Vagina (tissue), 2 donors: ENCODE measurements at regions not wholly inside any gene's neighbourhood (a gene's known extent, or its start where the extent isn't known, plus 50 kb on each side); places are given as distances from the start of the nearest gene placed in this dataset.

Experiments
- DNase-seq, 2 donors: peaks; one replicate each; pipeline ENCODE4 v3.0.0-alpha.2; 2017; ENCODE audit errors: extremely low spot score in 2 of 2
- H3K27ac ChIP-seq: fragments of 200-600 bp; sonication (generic); one replicate; pipeline ENCODE4 v1.5.1; 2019
- H3K27me3 ChIP-seq: fragments of 200-600 bp; sonication (generic); one replicate; pipeline ENCODE4 v1.5.1; 2019
- H3K36me3 ChIP-seq, 2 donors: fragments of 200-600 bp; sonication (generic); one replicate each; pipeline ENCODE4 v1.5.1; 2017 to 2019
- H3K4me1 ChIP-seq: fragments of 200-600 bp; sonication (generic); one replicate; pipeline ENCODE4 v1.5.1; 2019
- H3K4me3 ChIP-seq, 2 donors: fragments of 200-600 bp; sonication (generic); 1 replicate in 1 of 2; 2 replicates in 1 of 2; pipeline ENCODE4 v1.5.1; 2016 to 2019
- H3K9me3 ChIP-seq: fragments of 200-600 bp; sonication (generic); one replicate; pipeline ENCODE4 v1.5.1; 2019
- POLR2A ChIP-seq, 2 donors: fragments of 450-650 bp; IDR thresholded peaks; one replicate each; pipeline ENCODE4 v1.6.1; 2017; ENCODE audit warnings: antibody characterized with exemption in 2 of 2, mild to moderate bottlenecking in 2 of 2, moderate library complexity in 2 of 2
- POLR2AphosphoS5 ChIP-seq, 2 donors: sonication (generic); formaldehyde crosslinking; IDR thresholded peaks; one replicate each; pipeline ENCODE4 v1.9.0; 2017; ENCODE audit warnings: antibody characterized with exemption in 2 of 2, mild to moderate bottlenecking in 2 of 2, low read depth in 1 of 2; ENCODE audit not compliant: insufficient read depth in 1 of 2
- intact Hi-C: fragments of 100-400 bp; cut with DNase I; formaldehyde crosslinking; loops from one replicate; pipeline ENCODE4 v1.15.1; 2023
- TF ChIP-seq, protein P1 (sequence below), 3 experiments: fragments of 450-650 bp in 2 of 3; fragments of 200-600 bp in 1 of 3; sonication (generic) in 1 of 3; IDR thresholded peaks; one replicate each; pipeline ENCODE4 v1.5.1; 2017 to 2019; ENCODE audit warnings: antibody characterized with exemption in 3 of 3, mild to moderate bottlenecking in 2 of 3, moderate library complexity in 2 of 3

DNA sequence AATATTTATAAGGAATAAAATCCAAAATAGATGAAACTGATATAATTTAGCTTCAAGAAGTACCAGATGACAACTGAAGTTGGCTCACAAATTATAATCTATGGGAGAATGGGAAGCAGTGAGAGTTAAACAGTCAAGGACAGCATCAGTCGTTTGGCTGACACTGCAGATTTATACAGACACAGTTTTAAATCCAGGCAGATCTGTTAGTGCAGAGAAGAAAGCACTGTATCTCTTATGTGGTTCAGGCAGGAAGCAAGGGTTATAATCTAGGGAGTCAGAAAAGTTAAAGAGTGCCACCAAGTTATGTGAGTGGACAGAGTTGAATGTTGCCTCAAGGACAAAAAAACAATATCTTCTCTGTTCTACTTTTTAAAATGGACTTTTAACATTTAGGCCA lies 880.2 kb downstream of the TSN start:
- DNase-seq = no peak
- Histone ChIP-seq H3K36me3 (no peaks in the 10 kb centered on the region), H3K27ac (no peak overlapping the region), H3K4me3 (no peak overlapping the region), H3K4me1 (no peaks in the 10 kb centered on the region), H3K27me3 (no peaks in the 10 kb centered on the region), H3K9me3 (no peaks in the 10 kb centered on the region)
- intact Hi-C loops = no loop called here
- TF ChIP-seq, protein P1, sequence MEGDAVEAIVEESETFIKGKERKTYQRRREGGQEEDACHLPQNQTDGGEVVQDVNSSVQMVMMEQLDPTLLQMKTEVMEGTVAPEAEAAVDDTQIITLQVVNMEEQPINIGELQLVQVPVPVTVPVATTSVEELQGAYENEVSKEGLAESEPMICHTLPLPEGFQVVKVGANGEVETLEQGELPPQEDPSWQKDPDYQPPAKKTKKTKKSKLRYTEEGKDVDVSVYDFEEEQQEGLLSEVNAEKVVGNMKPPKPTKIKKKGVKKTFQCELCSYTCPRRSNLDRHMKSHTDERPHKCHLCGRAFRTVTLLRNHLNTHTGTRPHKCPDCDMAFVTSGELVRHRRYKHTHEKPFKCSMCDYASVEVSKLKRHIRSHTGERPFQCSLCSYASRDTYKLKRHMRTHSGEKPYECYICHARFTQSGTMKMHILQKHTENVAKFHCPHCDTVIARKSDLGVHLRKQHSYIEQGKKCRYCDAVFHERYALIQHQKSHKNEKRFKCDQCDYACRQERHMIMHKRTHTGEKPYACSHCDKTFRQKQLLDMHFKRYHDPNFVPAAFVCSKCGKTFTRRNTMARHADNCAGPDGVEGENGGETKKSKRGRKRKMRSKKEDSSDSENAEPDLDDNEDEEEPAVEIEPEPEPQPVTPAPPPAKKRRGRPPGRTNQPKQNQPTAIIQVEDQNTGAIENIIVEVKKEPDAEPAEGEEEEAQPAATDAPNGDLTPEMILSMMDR (IDR thresholded peaks at IDR 0.05) = no peak
- no peak for TF ChIP-seq POLR2A (IDR thresholded peaks at IDR 0.05)
- no peak for TF ChIP-seq POLR2AphosphoS5 (IDR thresholded peaks at IDR 0.05; ENCODE audit: insufficient read depth in 1 of 2, low read depth in 1 of 2)

DNA sequence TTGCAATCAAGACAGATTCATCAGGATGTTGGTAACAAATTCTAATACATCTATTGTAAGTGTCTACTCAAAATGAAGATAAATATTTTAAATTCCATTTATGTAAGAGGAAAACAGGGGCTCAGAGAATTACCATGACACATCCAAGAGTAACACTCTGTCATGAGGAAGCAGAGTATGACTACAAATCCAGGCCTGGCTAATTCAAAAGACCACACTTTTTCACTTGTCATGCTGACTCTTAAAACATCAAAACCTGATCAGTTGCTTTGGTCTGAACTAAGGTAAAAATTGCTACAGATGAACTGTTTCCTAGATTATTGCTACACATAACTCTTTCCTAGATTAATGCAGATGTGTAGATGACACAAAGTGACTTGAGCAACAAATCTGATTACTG lies 880.6 kb downstream of the TSN start:
- no peak for TF ChIP-seq POLR2AphosphoS5 (IDR thresholded peaks at IDR 0.05; ENCODE audit: insufficient read depth in 1 of 2, low read depth in 1 of 2)
- no peak for TF ChIP-seq POLR2A (IDR thresholded peaks at IDR 0.05)
- TF ChIP-seq, protein P1 (IDR thresholded peaks at IDR 0.05) = no peak

DNA sequence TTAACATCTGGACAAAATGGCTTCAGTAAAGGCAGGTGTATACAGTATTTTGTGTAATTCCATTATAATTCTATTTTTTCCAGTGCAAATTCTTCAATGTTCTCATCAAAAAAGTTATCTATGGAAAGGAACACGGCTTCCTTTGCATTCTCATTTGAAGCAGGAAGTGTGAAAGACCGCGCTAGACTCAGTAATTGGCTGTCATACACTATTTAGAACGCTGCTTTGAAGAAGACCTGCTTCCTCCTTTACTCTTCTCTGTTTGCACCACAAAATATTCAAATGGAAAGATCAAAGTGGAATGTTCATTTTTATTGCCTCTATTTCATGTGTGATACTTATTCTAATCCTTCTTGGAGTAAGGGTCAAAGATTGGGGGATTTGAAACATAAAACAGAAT lies 883.7 kb downstream of the TSN start:
- no peak overlapping the region for H3K27ac ChIP-seq
- no peak for DNase-seq
- intact Hi-C loops = no loop called here

More for the DNA sequence above, 880.6 kb downstream of the TSN start:
- no peaks in the 10 kb centered on the region for H3K9me3 ChIP-seq
- no peak for DNase-seq
- H3K4me1 ChIP-seq = no peaks in the 10 kb centered on the region
- no peak overlapping the region for H3K4me3 ChIP-seq
- intact Hi-C loops = no loop called here
- no peaks in the 10 kb centered on the region for H3K36me3 ChIP-seq
- no peaks in the 10 kb centered on the region for H3K27me3 ChIP-seq
- H3K27ac ChIP-seq = no peak overlapping the region

DNA sequence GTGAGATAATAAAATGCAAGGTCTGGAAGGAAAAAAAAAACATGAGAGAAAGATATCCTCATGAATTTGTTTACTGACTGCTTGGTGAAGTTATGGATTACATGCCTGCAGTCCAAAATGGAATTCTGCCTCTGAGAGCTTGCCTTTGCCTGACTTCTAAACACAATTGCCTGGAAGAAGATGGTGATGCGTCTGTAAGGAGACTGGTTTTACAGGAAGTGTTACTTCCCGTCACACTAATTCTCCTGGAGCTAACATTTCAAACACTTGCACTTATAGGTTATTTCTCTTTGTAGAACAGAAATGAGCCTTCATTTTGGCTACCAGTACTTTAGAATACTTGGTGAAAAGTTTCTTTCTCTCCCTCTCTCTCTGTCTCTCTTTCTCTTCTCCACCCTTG lies 884.3 kb downstream of the TSN start:
- TF ChIP-seq, protein P1 (IDR thresholded peaks at IDR 0.05) = no peak
- TF ChIP-seq POLR2A (IDR thresholded peaks at IDR 0.05) = no peak
- TF ChIP-seq POLR2AphosphoS5 (IDR thresholded peaks at IDR 0.05; ENCODE audit: insufficient read depth in 1 of 2, low read depth in 1 of 2) = no peak
- Histone ChIP-seq H3K4me1 (no peaks in the 10 kb centered on the region), H3K4me3 (no peak overlapping the region), H3K27me3 (no peaks in the 10 kb centered on the region), H3K36me3 (no peaks in the 10 kb centered on the region), H3K27ac (no peak overlapping the region), H3K9me3 (no peaks in the 10 kb centered on the region)
- intact Hi-C loops = no loop called here
- DNase-seq = no peak

More for the DNA sequence above, 883.7 kb downstream of the TSN start:
- Histone ChIP-seq H3K36me3 (no peaks in the 10 kb centered on the region), H3K4me1 (no peaks in the 10 kb centered on the region), H3K4me3 (no peak overlapping the region), H3K27me3 (no peaks in the 10 kb centered on the region), H3K9me3 (no peaks in the 10 kb centered on the region)
- TF ChIP-seq POLR2A (IDR thresholded peaks at IDR 0.05) = no peak
- TF ChIP-seq POLR2AphosphoS5 (IDR thresholded peaks at IDR 0.05; ENCODE audit: insufficient read depth in 1 of 2, low read depth in 1 of 2) = no peak
- TF ChIP-seq, protein P1 (IDR thresholded peaks at IDR 0.05) = no peak

DNA sequence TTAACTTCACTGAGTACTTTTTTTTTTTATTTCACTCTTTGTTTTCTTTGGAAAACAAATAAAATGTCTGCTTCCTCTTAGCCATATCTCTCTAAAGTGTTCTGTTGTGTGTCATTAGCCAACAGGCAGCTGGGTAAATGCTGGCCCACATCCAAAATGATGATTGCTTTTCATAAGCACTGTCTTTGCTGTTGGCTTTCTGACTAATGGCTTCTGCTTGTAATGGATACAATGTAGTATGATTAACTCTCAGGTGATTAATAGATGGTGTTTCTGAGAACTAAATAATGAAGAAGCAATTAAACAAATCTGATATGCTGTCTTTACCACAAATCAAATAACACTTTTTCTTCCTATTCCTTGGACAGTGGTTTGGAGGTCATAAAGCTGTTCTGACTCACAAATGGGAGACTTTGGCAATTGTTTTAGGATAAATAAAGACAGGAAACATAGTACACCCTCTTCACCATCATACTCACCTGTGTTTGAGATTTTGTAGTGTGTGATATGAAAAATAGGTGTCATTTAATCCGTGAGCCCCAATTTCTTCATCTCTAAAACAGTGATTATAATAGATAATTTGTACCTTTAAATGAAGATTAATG lies 888.4 kb downstream of the TSN start:
- TF ChIP-seq, protein P1 (IDR thresholded peaks at IDR 0.05) = no peak
- TF ChIP-seq POLR2AphosphoS5 (IDR thresholded peaks at IDR 0.05; ENCODE audit: insufficient read depth in 1 of 2, low read depth in 1 of 2) (no peak), POLR2A (IDR thresholded peaks at IDR 0.05) (no peak)
- no peak overlapping the region for H3K27ac ChIP-seq
- H3K27me3 ChIP-seq = no peaks in the 10 kb centered on the region
- no peaks in the 10 kb centered on the region for H3K4me1 ChIP-seq
- H3K36me3 ChIP-seq = no peaks in the 10 kb centered on the region
- no peak overlapping the region for H3K4me3 ChIP-seq
- H3K9me3 ChIP-seq = no peaks in the 10 kb centered on the region
- intact Hi-C loops = no loop called here
- no peak for DNase-seq
